ENCODE measurements at regions not wholly inside any gene's neighbourhood (a gene's known extent, or its start where the extent isn't known, plus 50 kb on each side); places are given as distances from the start of the nearest gene placed in this dataset.

DNA sequence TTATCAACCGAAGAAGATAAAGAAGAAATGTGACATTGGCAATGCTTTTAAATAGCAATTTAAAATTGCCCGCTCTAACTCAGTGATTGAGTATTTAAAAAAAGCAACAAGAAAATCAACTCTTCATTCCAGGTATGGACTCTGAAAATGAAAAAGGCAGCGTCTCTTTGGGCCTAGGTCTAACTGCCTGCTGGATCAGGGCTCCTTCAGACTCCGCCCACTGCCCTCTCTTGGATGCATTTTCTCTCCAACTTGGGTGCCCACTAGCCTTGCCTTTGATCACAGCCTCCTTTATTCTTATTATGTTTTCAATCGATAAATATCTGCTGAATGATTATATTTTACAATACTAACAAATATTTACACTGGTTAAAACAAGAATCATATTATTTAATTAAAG lies 268.9 kb downstream of the MRPL39 start:
- no peak for DNase-seq (ENCODE audit: low spot score)
- no peak for FAIRE-seq

DNA sequence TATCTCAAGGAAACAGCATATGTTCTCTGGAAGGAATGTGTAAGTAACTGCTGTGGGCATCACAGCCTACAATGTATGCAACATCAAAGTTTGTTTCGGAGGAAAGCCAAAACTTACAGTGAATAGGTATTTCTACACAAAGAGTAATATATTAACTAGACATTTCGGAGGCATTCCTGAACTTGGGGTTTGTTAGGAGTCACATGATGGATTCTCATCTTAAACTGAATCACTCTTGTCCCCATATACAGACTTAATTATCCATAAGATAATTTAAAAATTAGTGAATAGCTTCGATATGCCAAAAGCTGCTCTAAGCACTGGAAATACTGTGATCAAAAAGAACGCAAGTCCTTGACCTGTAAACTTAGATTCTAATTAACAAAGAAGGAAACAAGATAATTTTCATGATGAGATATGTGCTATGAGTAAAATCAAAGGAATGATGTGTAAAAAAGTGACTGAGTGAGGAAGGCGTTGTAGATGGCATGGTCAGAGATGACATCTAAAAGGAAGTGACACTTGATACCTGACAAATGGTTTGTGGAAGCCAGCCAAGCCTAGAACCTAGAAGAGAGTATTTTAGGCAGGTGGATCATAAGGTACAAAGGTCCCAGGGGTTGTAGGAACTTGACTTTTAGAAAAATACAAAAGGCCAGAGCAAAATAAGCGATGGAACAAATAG lies 273.1 kb downstream of the MRPL39 start:
- peak; percentile 43 for FAIRE-seq
- peak; percentile 49 for DNase-seq (ENCODE audit: low spot score)

DNA sequence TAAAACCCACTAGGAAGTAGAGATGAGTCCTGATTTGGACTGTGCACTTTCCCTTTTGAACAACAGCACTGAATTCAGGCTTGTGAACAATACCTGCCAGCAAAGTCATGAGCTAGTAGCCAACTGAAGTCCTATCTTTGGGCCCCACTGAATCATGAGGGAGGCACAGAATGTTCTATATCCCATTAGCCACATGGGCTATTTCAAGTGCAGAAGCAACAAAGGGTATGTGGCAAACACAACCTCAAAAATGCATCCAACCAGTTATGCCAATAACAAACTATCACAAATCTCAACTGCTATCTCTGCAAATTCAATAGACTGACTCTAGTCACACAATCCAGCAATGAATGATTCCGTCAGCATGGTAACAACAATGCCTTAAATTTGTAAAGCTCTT lies 276.0 kb downstream of the MRPL39 start:
- no peak for FAIRE-seq
- no peak for DNase-seq (ENCODE audit: low spot score)

DNA sequence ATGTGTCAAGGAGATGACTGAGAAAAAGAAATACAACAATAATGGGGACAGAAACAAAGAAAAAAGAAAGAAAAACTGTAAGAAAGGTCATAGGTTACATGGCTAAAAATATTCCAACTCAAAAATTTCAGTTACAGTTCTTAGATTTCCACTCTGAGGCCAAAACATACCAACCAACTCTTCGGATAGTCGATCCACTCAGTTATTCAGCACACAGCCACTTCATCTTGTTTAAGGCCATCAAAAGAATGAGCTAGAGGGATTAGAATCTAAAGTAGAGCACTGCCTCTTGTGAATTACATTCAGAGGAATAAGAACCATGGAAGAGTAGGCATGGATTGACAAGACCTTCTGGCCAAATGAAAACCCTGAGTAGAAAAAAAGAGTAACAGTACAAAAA lies 277.0 kb downstream of the MRPL39 start:
- DNase-seq (ENCODE audit: low spot score) = peak; percentile 27
- FAIRE-seq = peak; percentile 38

DNA sequence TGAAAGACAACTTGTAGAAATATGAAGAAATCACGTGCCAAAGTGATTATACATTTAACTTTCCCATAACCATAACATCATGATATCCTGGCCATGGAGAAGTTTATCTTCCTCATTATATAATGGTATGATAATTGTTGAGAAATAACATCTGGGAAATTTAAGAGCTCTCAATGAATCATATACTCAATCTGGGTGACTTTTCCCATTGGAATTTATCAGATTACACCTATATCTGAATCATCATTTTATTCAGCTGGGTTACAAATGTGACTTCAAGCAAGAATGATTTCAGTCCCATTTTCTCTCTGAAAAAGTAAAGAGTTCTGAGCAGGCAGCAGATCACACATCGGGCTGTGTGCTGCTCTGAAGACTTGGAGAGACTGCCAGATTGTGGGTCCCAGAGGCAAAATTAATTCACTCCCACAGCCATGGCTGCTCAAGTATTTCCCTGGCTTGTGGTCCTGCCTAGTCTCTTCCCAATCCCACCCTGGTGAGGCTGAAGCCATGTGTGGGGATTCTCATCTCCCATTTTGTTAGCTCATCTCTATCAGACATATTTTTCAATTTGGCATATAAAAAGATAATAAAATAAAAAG lies 278.0 kb downstream of the MRPL39 start:
- DNase-seq (ENCODE audit: low spot score) (peak; percentile 88), FAIRE-seq (peak; percentile 97)

DNA sequence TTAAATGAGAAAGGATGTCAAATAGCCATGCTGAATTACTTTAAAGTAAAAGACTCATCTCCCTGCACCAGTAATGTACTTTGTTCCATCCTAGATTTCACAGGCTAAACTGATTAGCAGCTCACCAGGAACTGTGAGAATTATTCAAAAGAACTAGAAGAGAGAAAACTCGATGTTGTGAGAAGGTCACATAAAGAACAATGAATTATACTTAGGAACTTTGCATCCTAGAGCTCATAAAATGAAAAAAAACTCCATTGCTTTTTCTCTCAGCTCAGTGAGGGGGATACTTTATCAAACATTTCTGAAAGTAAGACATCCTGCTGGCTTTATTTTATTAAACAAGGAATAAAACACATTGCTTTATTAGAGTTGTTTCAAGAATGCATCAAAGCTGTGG lies 278.5 kb downstream of the MRPL39 start:
- FAIRE-seq (no peak), DNase-seq (ENCODE audit: low spot score) (no peak)

DNA sequence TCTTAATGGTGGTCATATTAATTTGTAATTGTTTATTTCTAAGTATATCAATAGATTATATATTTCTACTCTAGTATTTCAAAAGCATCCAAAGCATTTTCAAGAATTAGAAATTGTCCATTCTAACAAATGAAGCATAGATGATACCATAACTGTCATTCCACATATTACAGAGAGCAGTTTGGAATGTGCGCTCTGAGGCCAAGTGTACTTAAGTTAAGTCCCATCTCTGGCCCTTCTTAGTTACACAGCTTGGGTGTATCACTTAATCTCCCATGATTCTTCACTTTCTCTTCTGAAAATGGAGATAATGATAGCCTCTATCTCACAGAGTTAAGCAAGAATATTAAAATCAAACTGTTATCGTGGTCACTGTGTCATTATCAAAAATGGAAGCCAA lies 281.1 kb downstream of the MRPL39 start:
- no peak for FAIRE-seq
- no peak for DNase-seq (ENCODE audit: low spot score)

DNA sequence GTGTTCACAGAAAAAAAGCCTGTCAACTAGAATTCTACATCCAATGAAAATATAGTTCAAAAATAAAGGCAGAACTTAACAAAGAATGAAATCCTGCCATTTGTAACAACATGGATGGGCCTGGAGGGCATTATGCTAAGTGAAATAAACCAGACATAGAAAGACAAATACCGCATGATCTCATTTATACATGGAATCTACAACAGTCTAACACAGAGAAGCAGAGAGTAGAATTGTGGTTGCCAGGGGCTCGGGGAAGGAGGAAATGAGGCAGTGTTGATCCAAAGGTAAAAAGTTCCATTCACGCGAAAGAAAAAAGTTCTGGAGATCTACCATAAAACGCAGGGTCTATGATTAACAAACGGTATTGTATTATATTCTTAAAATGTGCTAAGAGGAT lies 282.6 kb downstream of the MRPL39 start:
- DNase-seq (ENCODE audit: low spot score) (no peak), FAIRE-seq (no peak)

DNA sequence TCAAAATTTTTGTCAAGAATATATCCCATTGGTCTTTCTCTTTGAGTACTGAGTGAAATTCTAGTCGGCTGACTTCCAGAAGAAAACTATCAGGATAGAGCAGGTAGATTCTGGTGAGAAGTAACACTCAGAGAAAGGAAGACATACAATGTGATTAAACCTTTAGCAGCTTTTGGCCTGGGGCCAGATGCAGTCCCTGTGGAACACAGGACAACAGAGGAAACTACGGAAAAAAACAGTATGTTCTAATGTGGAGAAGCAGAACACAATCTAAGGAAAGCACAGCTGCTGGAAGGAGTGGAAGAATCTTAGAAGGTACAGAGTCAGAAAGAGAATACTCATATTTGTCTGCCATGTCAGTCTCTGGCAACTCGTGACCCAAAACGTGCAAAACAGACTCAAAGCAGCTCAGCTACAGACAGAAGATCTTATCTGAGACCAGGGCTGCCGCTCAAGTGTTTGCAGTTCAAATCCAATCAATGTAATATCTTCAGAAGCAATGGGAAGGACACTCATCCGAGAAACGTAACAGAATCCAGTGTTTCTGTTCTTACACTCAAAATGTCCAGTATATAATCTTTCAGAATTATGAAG lies 283.8 kb downstream of the MRPL39 start:
- DNase-seq (ENCODE audit: low spot score) (no peak), FAIRE-seq (no peak)

DNA sequence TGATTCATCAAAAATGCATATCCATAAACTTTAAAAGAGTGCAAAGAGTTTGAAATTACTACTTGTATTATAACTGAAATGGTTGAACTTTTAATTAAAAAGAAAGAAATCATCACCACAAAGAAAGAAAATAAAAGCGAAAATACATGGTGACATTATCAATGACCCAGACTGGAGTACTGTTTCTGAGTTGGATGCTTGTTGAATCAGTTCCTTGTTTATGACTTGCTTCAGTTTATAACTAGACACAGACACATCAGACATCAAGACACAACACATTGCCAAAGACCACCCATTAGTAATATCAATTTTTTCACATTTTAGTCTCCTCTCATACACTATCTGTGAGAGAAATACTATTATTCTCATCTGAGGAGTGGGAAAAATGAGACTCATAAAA lies 293.0 kb downstream of the MRPL39 start:
- no peak for FAIRE-seq
- no peak for DNase-seq (ENCODE audit: low spot score)

DNA sequence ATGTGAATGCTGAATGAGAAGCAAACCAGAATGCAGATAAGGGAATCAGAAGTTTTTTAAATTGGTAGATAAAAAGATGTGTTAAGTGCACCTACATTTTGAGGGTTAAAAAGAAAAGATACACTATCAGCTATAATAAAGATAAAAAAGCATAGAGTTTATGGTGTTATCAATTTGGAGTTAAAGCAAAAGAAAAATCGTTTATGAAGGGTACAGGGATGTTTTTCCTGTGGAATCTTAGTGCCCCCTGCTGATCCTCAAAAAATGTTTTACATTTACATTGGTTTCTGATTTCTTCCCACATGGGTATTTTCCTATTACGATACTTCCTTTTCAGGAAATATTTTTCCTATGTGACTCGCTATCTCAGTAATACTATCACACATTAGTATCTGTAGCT lies 293.5 kb downstream of the MRPL39 start:
- FAIRE-seq (peak; percentile 71), DNase-seq (ENCODE audit: low spot score) (peak; percentile 29)

DNA sequence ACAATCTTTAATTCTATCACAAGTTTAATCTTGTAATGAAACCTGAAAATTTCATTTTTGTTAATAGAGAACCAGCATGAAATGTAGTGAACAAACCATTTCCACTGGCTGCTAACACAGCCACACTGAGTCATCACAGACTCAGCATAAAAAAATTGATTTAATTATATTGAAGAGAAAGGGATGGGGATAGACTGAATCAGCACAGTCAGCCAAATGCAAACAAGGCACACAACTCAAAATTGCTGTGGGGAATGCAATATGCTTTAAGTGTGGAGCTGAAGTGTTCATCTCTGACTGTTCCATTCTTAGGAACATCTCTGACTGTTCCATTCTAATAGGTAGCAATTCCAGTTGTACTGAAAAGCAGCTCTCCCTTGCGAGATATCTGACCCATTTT lies 299.8 kb downstream of the MRPL39 start:
- DNase-seq (ENCODE audit: low spot score) (peak; percentile 26), FAIRE-seq (peak; percentile 38)

DNA sequence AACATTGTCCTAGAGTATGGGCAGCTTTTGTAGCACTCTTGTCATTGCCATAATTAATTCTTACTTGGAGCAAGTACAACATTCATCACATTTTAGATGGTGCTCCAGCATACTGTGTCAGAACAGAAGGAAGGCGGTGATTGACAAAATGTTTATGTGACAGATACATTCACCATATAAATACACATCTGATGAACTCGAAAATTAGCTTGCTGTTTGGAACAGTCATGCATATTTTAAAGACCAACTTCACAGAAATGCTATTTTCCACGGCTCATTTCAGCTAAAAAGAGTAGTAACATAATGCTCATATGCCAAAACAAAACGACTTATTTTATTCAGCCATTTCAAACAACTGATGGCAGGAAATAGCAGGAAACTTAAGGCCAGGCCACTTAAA lies 302.7 kb downstream of the MRPL39 start:
- FAIRE-seq = no peak
- DNase-seq (ENCODE audit: low spot score) = no peak

DNA sequence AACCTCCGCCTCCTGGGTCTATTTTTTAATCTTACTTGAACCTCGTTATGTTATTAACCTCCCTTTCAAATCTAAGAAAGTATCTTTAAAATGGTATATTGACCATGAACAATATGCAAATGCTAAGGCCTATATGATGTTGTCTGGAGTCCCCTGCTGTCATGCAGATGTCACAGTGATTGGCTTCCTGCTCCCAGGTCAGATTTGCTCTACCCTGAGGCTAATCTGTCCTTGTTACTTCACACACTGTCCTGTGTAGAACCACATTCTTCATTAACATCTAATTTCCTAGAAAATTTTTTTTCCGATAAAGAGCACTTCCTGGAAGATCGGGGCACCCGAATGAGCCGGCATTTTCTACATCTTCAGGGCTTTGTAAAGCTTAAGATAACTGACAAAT lies 306.6 kb downstream of the MRPL39 start:
- DNase-seq (ENCODE audit: low spot score) (no peak), FAIRE-seq (no peak)

DNA sequence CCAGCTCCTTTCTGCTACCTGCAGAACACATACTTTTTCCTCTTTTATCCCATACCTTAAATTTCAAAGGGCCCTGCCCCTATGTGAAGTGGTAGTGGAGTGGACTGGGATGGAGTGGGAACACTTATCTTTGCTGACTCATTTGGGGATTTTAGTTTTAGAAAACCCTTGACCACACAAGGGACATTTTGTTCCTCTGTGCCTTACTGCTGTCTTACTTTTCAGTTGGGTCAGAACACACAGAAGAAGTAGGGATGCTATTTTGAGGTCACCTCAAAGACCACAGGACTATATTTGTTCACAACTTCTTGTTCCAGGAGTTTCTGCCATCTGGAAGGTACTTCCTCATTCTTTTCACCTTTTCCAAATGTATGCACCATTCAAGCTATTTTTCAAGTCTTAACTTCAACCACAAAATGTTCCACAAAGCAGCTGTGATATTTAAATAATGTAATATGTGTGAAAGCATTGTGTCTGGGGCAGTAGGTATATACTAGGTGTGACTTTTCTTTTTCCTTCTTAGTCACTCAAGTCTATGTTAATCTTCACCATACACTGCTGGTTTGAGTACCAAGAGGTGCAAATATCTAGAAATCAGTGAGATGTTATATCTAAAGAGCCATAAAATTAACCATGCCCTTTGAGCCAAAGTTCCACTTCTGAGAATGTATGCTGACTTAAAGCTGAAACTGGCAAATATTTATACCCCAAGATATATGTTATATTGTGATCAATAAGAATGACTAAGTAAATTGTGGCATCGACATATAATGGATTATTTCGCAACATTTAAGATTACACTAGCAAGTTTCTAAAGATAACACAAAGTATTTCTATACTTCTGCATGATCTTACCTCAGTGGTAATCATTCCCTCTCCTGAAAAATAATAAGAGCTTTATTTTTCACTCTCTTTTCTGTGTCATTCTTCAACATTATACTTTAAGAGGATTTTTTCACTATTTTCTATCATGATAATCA lies 308.5 kb downstream of the MRPL39 start:
- DNase-seq (ENCODE audit: low spot score) (no peak), FAIRE-seq (no peak)

DNA sequence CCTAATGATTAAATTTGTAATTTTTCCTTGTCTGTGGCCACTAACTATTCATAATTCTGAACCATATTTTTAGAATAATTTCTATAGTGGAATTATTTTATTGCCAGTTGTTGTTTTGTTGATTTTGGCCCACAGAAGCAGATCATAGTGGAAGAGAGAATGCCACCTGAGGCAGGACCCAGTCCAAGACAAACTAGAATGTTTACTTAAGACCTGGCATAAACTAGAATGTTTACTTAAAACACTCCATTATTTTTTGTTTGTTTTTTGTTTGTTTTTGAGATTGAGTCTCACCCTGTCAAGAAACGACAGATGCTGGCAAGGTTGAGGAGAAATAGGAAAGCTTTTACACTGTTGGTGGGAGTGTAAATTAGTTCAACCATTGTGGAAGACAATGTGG lies 310.2 kb downstream of the MRPL39 start:
- DNase-seq (ENCODE audit: low spot score) = no peak
- no peak for FAIRE-seq

DNA sequence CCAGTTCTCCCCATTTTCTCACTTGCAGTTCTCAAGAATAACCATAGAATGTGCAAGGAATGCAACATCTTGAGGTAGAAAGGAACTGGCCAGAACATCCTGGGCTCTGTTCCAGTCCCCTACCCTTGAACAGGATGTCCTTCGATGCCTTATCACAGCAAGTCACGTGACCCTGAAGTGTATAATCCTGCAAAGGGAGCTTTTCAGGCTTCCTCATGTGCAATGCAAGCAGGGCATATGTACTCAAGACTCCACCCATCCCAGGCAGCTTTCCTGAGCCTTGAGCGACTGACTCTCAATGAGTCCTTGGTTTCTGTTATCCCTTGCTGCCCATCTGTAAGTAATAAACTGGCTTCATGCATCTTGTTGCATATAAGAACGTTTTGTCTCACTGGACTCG lies 311.0 kb downstream of the MRPL39 start:
- no peak for FAIRE-seq

DNA sequence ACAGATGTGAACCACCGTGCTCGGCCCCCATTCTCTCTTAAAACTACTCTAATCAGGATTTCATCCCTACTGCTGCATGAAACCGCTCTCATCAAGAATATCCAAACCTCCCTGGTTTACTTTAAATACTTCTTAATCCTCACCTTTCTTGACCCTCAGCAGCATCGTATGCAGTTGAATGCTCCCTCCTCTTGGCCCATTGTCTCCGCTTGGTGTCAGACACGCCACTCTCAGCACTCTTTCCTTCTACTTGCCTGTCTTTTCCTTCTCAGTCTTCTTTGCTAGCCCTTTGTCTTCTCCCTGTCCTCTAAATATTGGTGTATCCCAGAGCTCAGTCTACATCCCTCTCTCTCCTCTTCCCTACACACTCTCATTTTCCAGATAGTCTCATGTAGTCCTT lies 314.9 kb downstream of the MRPL39 start:
- FAIRE-seq (no peak), DNase-seq (ENCODE audit: low spot score) (no peak)

More for the DNA sequence above, 311.0 kb downstream of the MRPL39 start:
- DNase-seq (ENCODE audit: low spot score) = no peak

DNA sequence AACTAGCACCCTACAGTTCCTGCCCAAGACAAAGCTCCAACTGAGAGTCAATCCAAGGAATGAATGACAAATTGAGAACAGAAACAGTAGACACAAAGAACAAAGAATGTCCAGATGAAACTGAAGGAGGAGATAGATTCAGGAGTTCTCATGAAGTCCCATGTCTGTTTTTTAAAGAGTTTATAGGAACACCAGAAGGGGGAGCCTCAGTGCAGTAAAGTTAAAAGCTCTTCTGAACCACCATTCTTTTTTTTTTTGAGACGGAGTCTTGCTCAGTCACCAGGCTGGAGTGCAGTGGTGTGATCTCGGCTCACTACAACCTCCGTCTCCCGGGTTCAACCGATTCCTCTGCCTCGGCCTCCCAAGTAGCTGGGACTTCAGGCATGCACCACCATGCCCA lies 323.6 kb downstream of the MRPL39 start:
- FAIRE-seq (peak; percentile 59), DNase-seq (ENCODE audit: low spot score) (peak; percentile 33)

DNA sequence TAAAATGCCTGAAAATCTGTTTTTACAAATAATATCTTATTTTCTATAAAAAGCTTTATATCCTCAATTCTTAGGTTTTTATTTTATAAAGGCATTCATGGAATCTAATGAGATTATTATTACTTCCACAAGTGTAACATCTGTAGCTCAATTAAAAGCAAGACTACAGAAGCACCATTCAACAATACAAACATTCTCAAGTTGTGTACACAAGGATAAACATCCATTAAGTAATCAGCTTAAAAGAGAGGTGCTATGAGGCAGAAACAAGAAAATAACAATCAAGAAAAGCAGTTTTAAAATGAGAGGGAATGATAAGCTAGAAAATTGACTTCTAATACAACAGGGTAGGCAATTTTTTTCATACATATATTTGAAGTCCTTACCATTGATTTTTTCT lies 326.1 kb downstream of the MRPL39 start:
- no peak for DNase-seq (ENCODE audit: low spot score)
- FAIRE-seq = no peak

DNA sequence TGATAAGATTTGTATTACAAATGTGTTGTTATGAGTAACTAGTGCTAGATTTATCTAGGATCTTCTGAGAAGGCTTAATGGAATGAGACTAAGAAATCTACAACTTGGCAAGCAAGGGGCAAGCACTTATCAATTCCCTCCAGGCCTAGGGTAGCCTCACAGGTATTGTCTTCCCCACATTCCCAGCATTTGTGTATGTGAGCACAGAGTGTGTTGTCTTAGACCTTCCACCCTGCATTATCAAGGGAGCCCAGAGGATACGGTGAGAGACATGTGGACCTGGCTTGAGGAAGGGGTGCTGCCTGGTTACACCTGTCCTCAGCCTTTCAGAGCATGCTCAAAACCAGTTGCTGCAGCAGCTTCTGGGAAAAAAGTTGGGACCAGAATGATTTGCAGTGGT lies 327.2 kb downstream of the MRPL39 start:
- FAIRE-seq (no peak), DNase-seq (ENCODE audit: low spot score) (no peak)

DNA sequence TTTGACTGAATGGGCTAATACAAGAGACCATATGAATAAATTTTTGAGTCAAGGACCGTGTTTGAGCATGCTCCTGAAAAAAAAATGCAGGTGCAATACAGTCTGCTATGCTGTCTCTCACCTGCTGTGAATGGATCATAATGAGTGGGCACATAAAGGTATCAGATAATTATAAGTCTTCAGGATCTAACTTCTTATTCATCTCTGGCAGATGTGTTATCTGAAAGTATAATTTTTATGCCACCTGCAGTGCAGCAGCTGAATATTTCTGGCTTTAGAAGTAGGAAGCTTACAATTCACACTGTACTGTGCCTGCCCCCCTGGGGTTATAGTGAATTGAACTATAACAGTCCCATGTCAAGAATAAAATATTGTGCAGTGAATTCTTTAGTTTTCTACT lies 333.3 kb downstream of the MRPL39 start:
- FAIRE-seq (no peak), DNase-seq (ENCODE audit: low spot score) (no peak)

Measured in RCC 7860 (cell line).